ENCODE measurements at regions not wholly inside any gene's neighbourhood (a gene's known extent, or its start where the extent isn't known, plus 50 kb on each side); places are given as distances from the start of the nearest gene placed in this dataset.

- TF ChIP-seq CTCF (IDR thresholded peaks at IDR 0.05): no peak
- no peak for TF ChIP-seq POLR2AphosphoS5 (IDR thresholded peaks at IDR 0.05)
- no peak for TF ChIP-seq POLR2A (IDR thresholded peaks at IDR 0.05)
- TF ChIP-seq EP300 (IDR thresholded peaks at IDR 0.05): no peak
These were observed 74.8 kb upstream of the ATP1B1 start for GRCh38 chr1:169031566-169032224.

All from upper lobe of left lung (tissue), 4 donors.